Naive thymus-derived CD4-positive, alpha-beta T cell (primary cell): ENCODE measurements at regions not wholly inside any gene's neighbourhood (a gene's known extent, or its start where the extent isn't known, plus 50 kb on each side); places are given as distances from the start of the nearest gene placed in this dataset.
"Not testable (repeated sequence)": the region's sequence is repeated elsewhere in the genome, so short reads cannot be mapped to it uniquely, and the experiment has no call there.

ENCODE experiments used
- ATAC-seq: fragments of 150-1000 bp; cut with Tn5 transposase; 2 replicates; pipeline ENCODE4 v1.10.0; 2021; ENCODE audit warnings: mild to moderate bottlenecking, moderate library complexity
- CTCF ChIA-PET: fragments of 350-600 bp; sonication (Branson Sonifier 250); formaldehyde crosslinking; loops from one replicate; lab custom pipeline; 2021; ENCODE audit warnings: antibody characterized with exemption; lab: Charles Lee
- POLR2A ChIA-PET: fragments of 350-600 bp; sonication (Branson Sonifier 250); formaldehyde crosslinking; loops from one replicate; lab custom pipeline; 2021; ENCODE audit warnings: antibody characterized with exemption, inconsistent platforms; lab: Charles Lee
- DNase-seq, 9 donors: peaks; one replicate each; pipeline versions ENCODE4 v3.0.0 to v3.0.0-alpha.2; 2020 to 2022; ENCODE audit warnings: mixed read lengths in 1 of 9
- H3K27ac ChIP-seq: one replicate; pipeline ENCODE4 v1.7.0; 2013; ENCODE audit warnings: mild to moderate bottlenecking, low read depth, low read length, moderate library complexity
- H3K27me3 ChIP-seq, 2 donors: one replicate each; pipeline ENCODE4 v1.7.0; 2013; ENCODE audit warnings: low read length in 2 of 2, mild to moderate bottlenecking in 2 of 2, moderate library complexity in 2 of 2; ENCODE audit not compliant: control insufficient read depth in 2 of 2, insufficient read depth in 2 of 2
- H3K36me3 ChIP-seq, 3 experiments: 1 replicate in 2 of 3; 2 replicates in 1 of 3; pipeline ENCODE4 v1.7.0; 2013; ENCODE audit warnings: low read length in 3 of 3, mild to moderate bottlenecking in 3 of 3, moderate library complexity in 1 of 3; ENCODE audit not compliant: insufficient read depth in 3 of 3, control insufficient read depth in 2 of 3
- H3K4me1 ChIP-seq, 2 donors: one replicate each; pipeline ENCODE4 v1.7.0; 2013; ENCODE audit warnings: low read length in 2 of 2, mild to moderate bottlenecking in 2 of 2, moderate library complexity in 1 of 2; ENCODE audit not compliant: control insufficient read depth in 2 of 2, insufficient read depth in 2 of 2
- H3K4me3 ChIP-seq: 2 replicates; pipeline ENCODE4 v1.7.0; 2013; ENCODE audit warnings: mild to moderate bottlenecking, low read length
- H3K9me3 ChIP-seq, 3 experiments: 1 replicate in 2 of 3; 2 replicates in 1 of 3; pipeline ENCODE4 v1.7.0; 2013; ENCODE audit warnings: low read length in 3 of 3; ENCODE audit not compliant: control insufficient read depth in 2 of 3
- H3K27ac Mint-ChIP-seq, 9 donors: one replicate each; pipeline ENCODE4 v1.8.0; 2020 to 2022; ENCODE audit warnings: mixed read lengths in 9 of 9, mild to moderate bottlenecking in 8 of 9, moderate library complexity in 5 of 9, inconsistent platforms in 2 of 9
- H3K27me3 Mint-ChIP-seq, 5 donors: one replicate each; pipeline ENCODE4 v1.8.0; 2021 to 2022; ENCODE audit warnings: mixed read lengths in 5 of 5, mild to moderate bottlenecking in 1 of 5
- H3K36me3 Mint-ChIP-seq, 5 donors: one replicate each; pipeline ENCODE4 v1.8.0; 2020 to 2022; ENCODE audit warnings: mixed read lengths in 5 of 5, mild to moderate bottlenecking in 3 of 5, inconsistent platforms in 1 of 5
- H3K4me1 Mint-ChIP-seq, 7 donors: one replicate each; pipeline ENCODE4 v1.8.0; 2020 to 2022; ENCODE audit warnings: mixed read lengths in 7 of 7, mild to moderate bottlenecking in 3 of 7, inconsistent platforms in 1 of 7
- H3K4me3 Mint-ChIP-seq, 10 donors: one replicate each; pipeline ENCODE4 v1.8.0; 2020 to 2022; ENCODE audit warnings: mild to moderate bottlenecking in 10 of 10, mixed read lengths in 10 of 10, moderate library complexity in 6 of 10, inconsistent platforms in 2 of 10
- H3K9me3 Mint-ChIP-seq, 11 donors: one replicate each; pipeline ENCODE4 v1.8.0; 2020 to 2022; ENCODE audit warnings: mixed read lengths in 11 of 11, mild to moderate bottlenecking in 4 of 11, inconsistent platforms in 1 of 11, moderate library complexity in 1 of 11
- intact Hi-C, 2 donors: fragments of 100-400 bp; cut with micrococcal nuclease; formaldehyde crosslinking; loops; one replicate each; pipeline ENCODE4 v1.15.1; 2023

- Histone ChIP-seq H3K36me3 (no peaks in the 10 kb centered on the region), H3K4me1 (no peaks in the 10 kb centered on the region), H3K4me3 (no peak overlapping the region), H3K9me3 (no peaks in the 10 kb centered on the region), H3K27me3 (no peaks in the 10 kb centered on the region), H3K27ac (no peak overlapping the region)
- CTCF ChIA-PET, result no interaction called here
- H3K36me3 Mint-ChIP-seq, result no peaks in the 10 kb centered on the region
- H3K4me1 Mint-ChIP-seq, result peaks cover 0 to 4% (median 0%) of the 10 kb centered on the region in 7 donors
- DNase-seq (no peak), ATAC-seq (no peak)
- POLR2A ChIA-PET, result no interaction called here
- intact Hi-C loops, result no loop called here
- H3K9me3 Mint-ChIP-seq, result peaks cover 0 to 3% (median 0%) of the 10 kb centered on the region in 11 donors
- H3K4me3 Mint-ChIP-seq, result no peak overlapping the region
- H3K27me3 Mint-ChIP-seq, result peaks cover 2 to 16% (median 6%) of the 10 kb centered on the region in 5 donors
- no peak overlapping the region for H3K27ac Mint-ChIP-seq
Measured at GRCh38 chr1:115529216-115529897, 112.4 kb upstream of the VANGL1 start.

- H3K4me3 Mint-ChIP-seq, POLR2A ChIA-PET, H3K36me3 Mint-ChIP-seq, DNase-seq, ATAC-seq, H3K27ac ChIP-seq, H3K4me3 ChIP-seq, H3K27me3 ChIP-seq, intact Hi-C loops, H3K4me1 ChIP-seq, H3K27ac Mint-ChIP-seq, H3K9me3 ChIP-seq, H3K9me3 Mint-ChIP-seq, CTCF ChIA-PET, H3K36me3 ChIP-seq, H3K4me1 Mint-ChIP-seq: not testable (repeated sequence)
- peaks cover 0 to 16% (median 6%) of the 10 kb centered on the region in 5 donors for H3K27me3 Mint-ChIP-seq
Measured at GRCh38 chr1:115528336-115528735, 113.4 kb upstream of the VANGL1 start.

GRCh38 chr1:115527746-115528145 is 114.0 kb upstream of the VANGL1 start:
- intact Hi-C loops, result no loop called here
- Histone ChIP-seq H3K9me3 (no peaks in the 10 kb centered on the region), H3K36me3 (no peaks in the 10 kb centered on the region), H3K4me1 (no peaks in the 10 kb centered on the region), H3K27me3 (no peaks in the 10 kb centered on the region), H3K27ac (no peak overlapping the region), H3K4me3 (no peak overlapping the region)
- H3K27me3 Mint-ChIP-seq, result peaks cover 0 to 16% (median 6%) of the 10 kb centered on the region in 5 donors
- ATAC-seq (no peak), DNase-seq (no peak)
- H3K4me3 Mint-ChIP-seq, result no peak overlapping the region
- peaks cover 0 to 4% (median 0%) of the 10 kb centered on the region in 7 donors for H3K4me1 Mint-ChIP-seq
- H3K9me3 Mint-ChIP-seq, result peaks cover 0 to 3% (median 0%) of the 10 kb centered on the region in 11 donors
- ChIA-PET POLR2A (no interaction called here), CTCF (no interaction called here)
- H3K36me3 Mint-ChIP-seq, result no peaks in the 10 kb centered on the region
- no peak overlapping the region for H3K27ac Mint-ChIP-seq

- Mint-ChIP-seq H3K9me3 (peaks cover 0 to 3% (median 0%) of the 10 kb centered on the region in 11 donors), H3K27me3 (peaks cover 0 to 16% (median 4%) of the 10 kb centered on the region in 5 donors), H3K4me1 (peaks cover 0 to 4% (median 0%) of the 10 kb centered on the region in 7 donors), H3K27ac (no peak overlapping the region), H3K36me3 (no peaks in the 10 kb centered on the region), H3K4me3 (no peak overlapping the region)
- CTCF ChIA-PET, result no interaction called here
- H3K27me3 ChIP-seq, result no peaks in the 10 kb centered on the region
- POLR2A ChIA-PET, result no interaction called here
- no peak overlapping the region for H3K27ac ChIP-seq
- DNase-seq (no peak), ATAC-seq (no peak)
- intact Hi-C loops, result no loop called here
- no peaks in the 10 kb centered on the region for H3K36me3 ChIP-seq
- no peaks in the 10 kb centered on the region for H3K9me3 ChIP-seq
- H3K4me1 ChIP-seq, result no peaks in the 10 kb centered on the region
- H3K4me3 ChIP-seq, result no peak overlapping the region
Measured at GRCh38 chr1:115526900-115527299, 114.9 kb upstream of the VANGL1 start.

GRCh38 chr1:115524236-115524635 is 117.5 kb upstream of the VANGL1 start:
- CTCF ChIA-PET, result no interaction called here
- no peak overlapping the region for H3K27ac ChIP-seq
- no peak overlapping the region for H3K4me3 ChIP-seq
- Mint-ChIP-seq H3K36me3 (no peaks in the 10 kb centered on the region), H3K9me3 (peaks cover 0 to 3% (median 0%) of the 10 kb centered on the region in 11 donors), H3K4me3 (no peak overlapping the region), H3K27ac (no peak overlapping the region), H3K27me3 (peaks cover 4 to 28% (median 12%) of the 10 kb centered on the region in 5 donors), H3K4me1 (peaks cover 0 to 4% (median 0%) of the 10 kb centered on the region in 7 donors)
- no peaks in the 10 kb centered on the region for H3K36me3 ChIP-seq
- H3K4me1 ChIP-seq, result no peaks in the 10 kb centered on the region
- H3K27me3 ChIP-seq, result no peaks in the 10 kb centered on the region
- H3K9me3 ChIP-seq, result no peaks in the 10 kb centered on the region
- ATAC-seq (no peak), DNase-seq (no peak)
- POLR2A ChIA-PET, result no interaction called here
- intact Hi-C loops, result no loop called here

- no peak overlapping the region for H3K4me3 ChIP-seq
- peaks cover 0 to 6% (median 0%) of the 10 kb centered on the region in 11 donors for H3K9me3 Mint-ChIP-seq
- H3K36me3 Mint-ChIP-seq, result no peaks in the 10 kb centered on the region
- no peak for ATAC-seq
- no peak overlapping the region for H3K27ac Mint-ChIP-seq
- intact Hi-C loops, result no loop called here
- H3K4me1 ChIP-seq, result no peaks in the 10 kb centered on the region
- ChIA-PET CTCF (no interaction called here), POLR2A (no interaction called here)
- peaks cover 4 to 21% (median 18%) of the 10 kb centered on the region in 5 donors for H3K27me3 Mint-ChIP-seq
- no peaks in the 10 kb centered on the region for H3K9me3 ChIP-seq
- no peak for DNase-seq
- no peak overlapping the region for H3K27ac ChIP-seq
- H3K36me3 ChIP-seq, result no peaks in the 10 kb centered on the region
- no peak overlapping the region for H3K4me3 Mint-ChIP-seq
- no peaks in the 10 kb centered on the region for H3K4me1 Mint-ChIP-seq
- H3K27me3 ChIP-seq, result no peaks in the 10 kb centered on the region
Measured at GRCh38 chr1:115522386-115522785, 119.4 kb upstream of the VANGL1 start.

GRCh38 chr1:115515270-115515669 is 126.5 kb upstream of the VANGL1 start:
- H3K4me1 ChIP-seq, result no peaks in the 10 kb centered on the region
- H3K27ac Mint-ChIP-seq, result no peak overlapping the region
- intact Hi-C loops, result no loop called here
- H3K36me3 Mint-ChIP-seq, result no peaks in the 10 kb centered on the region
- H3K27ac ChIP-seq, result no peak overlapping the region
- H3K36me3 ChIP-seq, result no peaks in the 10 kb centered on the region
- POLR2A ChIA-PET, result no interaction called here
- H3K4me1 Mint-ChIP-seq, result no peaks in the 10 kb centered on the region
- no peak for ATAC-seq
- H3K4me3 ChIP-seq, result no peak overlapping the region
- H3K27me3 ChIP-seq, result no peaks in the 10 kb centered on the region
- H3K4me3 Mint-ChIP-seq, result no peak overlapping the region
- H3K27me3 Mint-ChIP-seq, result peaks cover 0 to 14% (median 9%) of the 10 kb centered on the region in 5 donors
- H3K9me3 ChIP-seq, result no peaks in the 10 kb centered on the region
- DNase-seq, result no peak
- peaks cover 0 to 6% (median 0%) of the 10 kb centered on the region in 11 donors for H3K9me3 Mint-ChIP-seq
- CTCF ChIA-PET, result no interaction called here
